ENCODE measurements at regions not wholly inside any gene's neighbourhood (a gene's known extent, or its start where the extent isn't known, plus 50 kb on each side); places are given as distances from the start of the nearest gene placed in this dataset.

DNA sequence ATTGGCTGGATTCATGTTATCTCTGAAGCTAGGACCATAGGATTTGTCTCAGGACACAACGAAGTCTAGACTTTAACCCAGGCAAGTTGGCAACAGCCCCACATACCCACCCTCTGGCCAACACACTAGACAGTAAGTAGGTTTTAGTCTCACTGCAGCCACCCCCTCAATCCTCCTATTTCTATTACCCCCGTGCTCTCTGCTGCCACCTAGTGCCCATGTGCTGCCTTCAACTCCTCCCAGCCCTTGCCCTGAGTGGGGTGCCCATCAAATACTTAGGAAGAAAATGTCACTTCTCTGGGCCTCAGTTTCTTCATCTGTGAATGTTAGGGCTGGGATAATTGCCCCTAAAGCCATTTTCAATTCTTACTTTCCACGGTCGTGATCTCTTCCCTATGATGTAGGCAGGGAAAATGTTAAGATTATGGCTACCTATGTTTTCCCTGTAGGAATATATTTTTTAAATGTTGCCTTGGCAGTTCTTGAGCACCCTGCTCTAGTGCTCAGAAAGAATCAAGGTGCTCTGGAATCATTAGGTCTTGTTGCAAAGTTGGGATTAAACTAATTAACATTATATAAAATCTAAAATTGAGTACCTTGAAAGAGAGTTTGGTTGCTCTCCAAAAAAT, 213.0 kb downstream of the LMX1A start (continued):
- TF ChIP-seq, protein P1, sequence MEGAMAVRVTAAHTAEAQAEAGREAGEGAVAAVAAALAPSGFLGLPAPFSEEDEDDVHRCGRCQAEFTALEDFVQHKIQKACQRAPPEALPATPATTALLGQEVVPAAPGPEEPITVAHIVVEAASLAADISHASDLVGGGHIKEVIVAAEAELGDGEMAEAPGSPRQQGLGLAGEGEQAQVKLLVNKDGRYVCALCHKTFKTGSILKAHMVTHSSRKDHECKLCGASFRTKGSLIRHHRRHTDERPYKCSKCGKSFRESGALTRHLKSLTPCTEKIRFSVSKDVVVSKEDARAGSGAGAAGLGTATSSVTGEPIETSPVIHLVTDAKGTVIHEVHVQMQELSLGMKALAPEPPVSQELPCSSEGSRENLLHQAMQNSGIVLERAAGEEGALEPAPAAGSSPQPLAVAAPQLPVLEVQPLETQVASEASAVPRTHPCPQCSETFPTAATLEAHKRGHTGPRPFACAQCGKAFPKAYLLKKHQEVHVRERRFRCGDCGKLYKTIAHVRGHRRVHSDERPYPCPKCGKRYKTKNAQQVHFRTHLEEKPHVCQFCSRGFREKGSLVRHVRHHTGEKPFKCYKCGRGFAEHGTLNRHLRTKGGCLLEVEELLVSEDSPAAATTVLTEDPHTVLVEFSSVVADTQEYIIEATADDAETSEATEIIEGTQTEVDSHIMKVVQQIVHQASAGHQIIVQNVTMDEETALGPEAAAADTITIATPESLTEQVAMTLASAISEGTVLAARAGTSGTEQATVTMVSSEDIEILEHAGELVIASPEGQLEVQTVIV (CRISPR knock-in tag; IDR thresholded peaks at IDR 0.05; ENCODE audit: borderline replicate concordance), result no peak
- TF ChIP-seq ZNF41 (CRISPR knock-in tag; conservative IDR thresholded peaks at IDR 0.05) (no peak), ZNF217 (CRISPR knock-in tag; IDR thresholded peaks at IDR 0.05) (no peak), PURB (CRISPR knock-in tag; IDR thresholded peaks at IDR 0.05; ENCODE audit: low read depth) (no peak)

DNA sequence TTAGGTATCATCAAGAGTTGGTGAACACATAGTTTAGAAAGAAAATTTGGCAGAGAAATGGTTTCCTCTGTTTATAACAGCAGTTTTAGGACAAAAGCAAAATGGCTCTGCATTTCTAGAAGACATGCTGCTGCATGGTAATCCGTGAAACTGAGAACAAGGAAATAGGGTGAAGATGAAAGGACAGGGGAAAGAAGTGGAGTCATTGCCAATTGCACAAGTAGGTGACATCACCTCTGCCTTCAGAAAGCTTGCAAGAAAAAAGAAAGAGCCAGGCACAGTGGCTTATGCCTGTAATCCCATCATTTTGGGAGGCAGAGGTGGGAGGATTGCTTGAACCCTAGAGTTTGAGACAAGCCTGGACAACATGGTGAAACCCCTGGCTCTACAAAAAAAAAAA, 217.6 kb downstream of the LMX1A start:
- FAIRE-seq (no peak), DNase-seq (ENCODE audit: extremely low read depth in 1 of 4, low spot score in 3 of 4) (no peak), ATAC-seq (no peak)
- TF ChIP-seq LCOR (CRISPR knock-in tag; IDR thresholded peaks at IDR 0.05) (no peak), TCF3 (CRISPR knock-in tag; IDR thresholded peaks at IDR 0.05) (no peak), ZZZ3 (IDR thresholded peaks at IDR 0.05) (no peak), RFX1 (IDR thresholded peaks at IDR 0.05) (no peak), MBD2 (IDR thresholded peaks at IDR 0.05; ENCODE audit: borderline replicate concordance, low read depth) (no peak), ERF (CRISPR knock-in tag; IDR thresholded peaks at IDR 0.05) (no peak)
- TF ChIP-seq, protein P2, sequence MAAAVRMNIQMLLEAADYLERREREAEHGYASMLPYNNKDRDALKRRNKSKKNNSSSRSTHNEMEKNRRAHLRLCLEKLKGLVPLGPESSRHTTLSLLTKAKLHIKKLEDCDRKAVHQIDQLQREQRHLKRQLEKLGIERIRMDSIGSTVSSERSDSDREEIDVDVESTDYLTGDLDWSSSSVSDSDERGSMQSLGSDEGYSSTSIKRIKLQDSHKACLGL (CRISPR knock-in tag; IDR thresholded peaks at IDR 0.05; ENCODE audit: borderline replicate concordance, poor library complexity, severe bottlenecking), result no peak
- H3K4me3 ChIP-seq, result no peak overlapping the region
- H3K9me3 ChIP-seq (replicated peaks; ENCODE audit: control insufficient read depth, insufficient read depth, low read depth, low read length), result no peaks in the 10 kb centered on the region
- H3K27me3 ChIP-seq (ENCODE audit: control insufficient read depth in 2 of 2, insufficient read depth in 2 of 2, low read length in 2 of 2), result no peaks in the 10 kb centered on the region
- H3K9me1 ChIP-seq (ENCODE audit: control insufficient read depth, insufficient read depth, low read length), result no peaks in the 10 kb centered on the region
- no peak overlapping the region for H3K9ac ChIP-seq (ENCODE audit: insufficient read depth in 1 of 2, low read depth in 2 of 2, low read length in 2 of 2)
- POLR2A ChIA-PET, result no interaction called here
- H3K4me1 ChIP-seq (replicated peaks in 1 of 2; ENCODE audit: control insufficient read depth in 2 of 2, insufficient read depth in 2 of 2, low read length in 2 of 2), result no peaks in the 10 kb centered on the region
- H3K36me3 ChIP-seq (ENCODE audit: control insufficient read depth, insufficient read depth, low read length), result no peaks in the 10 kb centered on the region
- H3K27ac ChIP-seq (ENCODE audit: extremely low read depth, low read depth, low read length), result no peak overlapping the region
- in situ Hi-C loops (cut with MboI) (loop anchor here (25.0 kb wide), 1 partner anchor 448 kb away; no protein-coding TSS in a partner anchor), intact Hi-C loops (cut with micrococcal nuclease) (no loop called here)
- H3K79me2 ChIP-seq (ENCODE audit: control insufficient read depth, insufficient read depth, low read length), result no peaks in the 10 kb centered on the region
- no TSS peak for BruUV-seq (replicated peaks)
- WGBS (ENCODE audit: insufficient coverage, low coverage, missing lambda C conversion rate), result 0% methylated on average over 1 of the region's 1 CpG
- CTCF ChIA-PET (ENCODE audit: low intra/inter-chr PET ratio), result no interaction called here
- H2AFZ ChIP-seq (ENCODE audit: low read depth, low read length), result no peak overlapping the region
- no peak overlapping the region for H3K4me2 ChIP-seq (ENCODE audit: insufficient read depth, low read length)
- H4K20me1 ChIP-seq (replicated peaks; ENCODE audit: control insufficient read depth, insufficient read depth, low read length), result no peaks in the 10 kb centered on the region
